Hepatocyte (in vitro differentiated cells): ENCODE measurements at regions not wholly inside any gene's neighbourhood (a gene's known extent, or its start where the extent isn't known, plus 50 kb on each side); places are given as distances from the start of the nearest gene placed in this dataset.

ENCODE experiments used
- DNase-seq: peaks from one replicate; pipeline ENCODE4 v3.0.0-alpha.2; 2016; ENCODE audit warnings: low spot score
- H2AFZ ChIP-seq: fragments of 200-600 bp; sonication (generic); 2 replicates; pipeline ENCODE4 v1.6.0; 2016; ENCODE audit warnings: antibody characterized with exemption, mild to moderate bottlenecking
- H3K27ac ChIP-seq: fragments of 200-600 bp; sonication (generic); 2 replicates; pipeline ENCODE4 v1.5.1; 2016; ENCODE audit warnings: mild to moderate bottlenecking
- H3K27me3 ChIP-seq: fragments of 200-600 bp; sonication (generic); 2 replicates; pipeline ENCODE4 v1.6.1; 2016
- H3K36me3 ChIP-seq: fragments of 200-600 bp; sonication (generic); replicated peaks from 2 replicates; pipeline ENCODE4 v1.5.1; 2016; ENCODE audit warnings: low read depth; ENCODE audit not compliant: insufficient read depth
- H3K4me1 ChIP-seq: fragments of 200-600 bp; sonication (generic); 2 replicates; pipeline ENCODE4 v1.5.1; 2016; ENCODE audit warnings: mild to moderate bottlenecking, moderate library complexity; ENCODE audit not compliant: insufficient read depth
- H3K4me2 ChIP-seq: fragments of 200-600 bp; sonication (generic); 2 replicates; pipeline ENCODE4 v1.6.0; 2016
- H3K4me3 ChIP-seq: fragments of 200-600 bp; sonication (generic); 2 replicates; pipeline ENCODE4 v1.5.1; 2016; ENCODE audit warnings: mild to moderate bottlenecking
- H3K79me2 ChIP-seq: fragments of 200-600 bp; sonication (generic); 2 replicates; pipeline ENCODE4 v1.6.0; 2017; ENCODE audit warnings: mild to moderate bottlenecking
- H3K9me2 ChIP-seq: fragments of 200-600 bp; sonication (generic); replicated peaks from 2 replicates; pipeline ENCODE4 v1.6.0; 2017; ENCODE audit warnings: mild to moderate bottlenecking; ENCODE audit not compliant: insufficient read depth
- H3K9me3 ChIP-seq: fragments of 200-600 bp; sonication (generic); 2 replicates; pipeline ENCODE4 v1.5.1; 2016; ENCODE audit warnings: low read depth, mild to moderate bottlenecking
- H4K20me1 ChIP-seq: fragments of 200-600 bp; sonication (generic); 2 replicates; pipeline ENCODE4 v1.6.0; 2016; ENCODE audit warnings: mild to moderate bottlenecking; ENCODE audit not compliant: insufficient read depth, poor library complexity, severe bottlenecking
- CTCF ChIP-seq: fragments of 200-600 bp; sonication (generic); IDR thresholded peaks from 2 replicates; pipeline ENCODE4 v1.5.1; 2016; ENCODE audit warnings: antibody characterized with exemption, mild to moderate bottlenecking; ENCODE audit not compliant: poor library complexity
- EZH2 ChIP-seq: fragments of 200-600 bp; sonication (generic); IDR thresholded peaks from 2 replicates; pipeline ENCODE4 v1.6.1; 2016; ENCODE audit warnings: antibody characterized with exemption, mild to moderate bottlenecking, borderline replicate concordance
- EZH2phosphoT487 ChIP-seq: fragments of 200-600 bp; sonication (generic); IDR thresholded peaks from one replicate; pipeline ENCODE4 v1.6.1; 2018; ENCODE audit warnings: antibody characterized with exemption, mild to moderate bottlenecking, low read depth, moderate library complexity; ENCODE audit not compliant: unreplicated experiment, severe bottlenecking
- WGBS: methylation state at CpG from one replicate; pipeline ENCODE4 v1.1.6; 2016; ENCODE audit warnings: low lambda C conversion rate; ENCODE audit errors: missing lambda C conversion rate; 5-methylcytosine and 5-hydroxymethylcytosine counted together

- WGBS = 96% methylated on average over 11 of the region's 11 CpGs
- H3K27me3 ChIP-seq = no peaks in the 10 kb centered on the region
- DNase-seq = no peak
Observed at GRCh38 chr22:34801221-34801620, 264.7 kb upstream of the ISX start.

GRCh38 chr22:34804091-34804490, 261.9 kb upstream of the ISX start:
- peaks cover 6% of the 10 kb centered on the region for H3K4me1 ChIP-seq
- no peak for DNase-seq
- TF ChIP-seq EZH2phosphoT487 = no peak
- TF ChIP-seq EZH2 = no peak
- no peak for TF ChIP-seq CTCF
- H2AFZ ChIP-seq = no peak overlapping the region
- 81% methylated on average over 3 of the region's 3 CpGs for WGBS
- H3K4me2 ChIP-seq = no peak overlapping the region
- no peaks in the 10 kb centered on the region for H3K36me3 ChIP-seq
- no peaks in the 10 kb centered on the region for H3K9me3 ChIP-seq
- no peaks in the 10 kb centered on the region for H3K27me3 ChIP-seq
- no peaks in the 10 kb centered on the region for H4K20me1 ChIP-seq
- H3K9me2 ChIP-seq = no peaks in the 10 kb centered on the region
- no peak overlapping the region for H3K27ac ChIP-seq
- H3K79me2 ChIP-seq = no peaks in the 10 kb centered on the region
- H3K4me3 ChIP-seq = no peak overlapping the region

More at GRCh38 chr22:34801221-34801620, 264.7 kb upstream of the ISX start:
- no peaks in the 10 kb centered on the region for H3K9me2 ChIP-seq
- H3K4me2 ChIP-seq = no peak overlapping the region
- no peak overlapping the region for H3K27ac ChIP-seq
- H3K9me3 ChIP-seq = no peaks in the 10 kb centered on the region
- H4K20me1 ChIP-seq = no peaks in the 10 kb centered on the region
- peaks cover 6% of the 10 kb centered on the region for H3K4me1 ChIP-seq
- H3K4me3 ChIP-seq = no peak overlapping the region
- H2AFZ ChIP-seq = no peak overlapping the region
- no peaks in the 10 kb centered on the region for H3K36me3 ChIP-seq
- H3K79me2 ChIP-seq = no peaks in the 10 kb centered on the region
- TF ChIP-seq CTCF (no peak), EZH2phosphoT487 (no peak), EZH2 (no peak)

GRCh38 chr22:34804604-34805003, 261.4 kb upstream of the ISX start:
- Histone ChIP-seq H3K4me2 (no peak overlapping the region), H3K36me3 (no peaks in the 10 kb centered on the region), H3K9me3 (no peaks in the 10 kb centered on the region), H3K4me3 (no peak overlapping the region), H3K4me1 (peaks cover 6% of the 10 kb centered on the region), H3K27ac (no peak overlapping the region), H3K27me3 (no peaks in the 10 kb centered on the region), H4K20me1 (no peaks in the 10 kb centered on the region), H3K9me2 (no peaks in the 10 kb centered on the region), H3K79me2 (no peaks in the 10 kb centered on the region), H2AFZ (no peak overlapping the region)
- TF ChIP-seq EZH2 (no peak), CTCF (no peak), EZH2phosphoT487 (no peak)
- 41% methylated on average over 2 of the region's 2 CpGs for WGBS
- DNase-seq = peak; percentile 15

- Histone ChIP-seq H3K79me2 (no peaks in the 10 kb centered on the region), H3K36me3 (no peaks in the 10 kb centered on the region), H3K27ac (no peak overlapping the region), H4K20me1 (no peaks in the 10 kb centered on the region), H3K9me2 (no peaks in the 10 kb centered on the region), H3K4me2 (no peak overlapping the region), H3K4me3 (no peak overlapping the region), H3K4me1 (peaks cover 2% of the 10 kb centered on the region), H3K27me3 (no peaks in the 10 kb centered on the region), H3K9me3 (no peaks in the 10 kb centered on the region), H2AFZ (no peak overlapping the region)
- no peak for DNase-seq
- WGBS = 95% methylated on average over 3 of the region's 3 CpGs
- TF ChIP-seq CTCF = no peak
- no peak for TF ChIP-seq EZH2phosphoT487
- no peak for TF ChIP-seq EZH2
Observed at GRCh38 chr22:34805771-34806170, 260.2 kb upstream of the ISX start.
